ENCODE measurements at regions not wholly inside any gene's neighbourhood (a gene's known extent, or its start where the extent isn't known, plus 50 kb on each side); places are given as distances from the start of the nearest gene placed in this dataset.

DNA sequence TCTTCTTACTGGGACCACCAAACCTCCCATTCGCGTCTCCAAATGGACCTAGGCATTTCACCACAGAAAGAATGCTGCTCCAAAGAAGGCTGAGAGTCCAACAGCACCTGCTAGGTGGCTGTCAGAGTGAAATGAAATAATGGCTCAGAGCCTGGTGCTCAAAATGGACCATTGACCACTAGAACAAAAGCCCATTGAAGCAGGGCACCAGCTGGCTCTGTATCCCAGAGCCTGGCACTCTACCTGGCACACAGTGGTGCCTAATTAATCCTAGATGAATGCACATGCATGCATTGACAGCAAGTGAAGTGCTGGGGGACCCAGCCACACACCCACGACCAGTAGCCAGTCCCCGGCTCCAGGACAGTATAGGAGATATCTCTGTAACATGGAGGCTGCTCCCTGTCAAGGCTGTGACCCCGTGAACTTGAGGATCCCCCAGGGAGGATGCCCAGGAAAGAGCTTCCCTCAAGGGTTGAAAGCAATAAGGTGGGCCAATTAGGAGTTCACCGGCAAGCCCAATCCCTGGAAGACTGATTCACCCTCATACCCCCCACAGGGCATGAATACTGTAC, 261.3 kb downstream of the TNS1 start:
- CTCF ChIA-PET (ENCODE audit: low intra/inter-chr PET ratio, low total read pairs) = no interaction called here
- in situ Hi-C loops (cut with HindIII; ENCODE audit: extremely low pct_ligation_motif_present, low pct_unique_long_range_greater_than_20kb) = no loop called here
- Histone ChIP-seq H3K36me3 (replicated peaks in 1 of 2; ENCODE audit: control insufficient read depth in 1 of 2, insufficient read depth in 2 of 2, low read length in 2 of 2) (no peaks in the 10 kb centered on the region), H3K79me2 (ENCODE audit: insufficient read depth, low read length) (no peaks in the 10 kb centered on the region), H3K27ac (ENCODE audit: extremely low read length, insufficient read depth, low read length) (no peak overlapping the region), H3K4me2 (ENCODE audit: low read depth, low read length) (no peak overlapping the region), H3K27me3 (ENCODE audit: control insufficient read depth in 1 of 2, insufficient read depth in 2 of 2, low read length in 2 of 2) (peaks cover 0 to 18% of the 10 kb centered on the region in 2 experiments; a peak in 2 of 5 replicates), H3K9ac (ENCODE audit: insufficient read depth, low read depth, low read length) (no peak overlapping the region), H2AFZ (ENCODE audit: low read length) (no peak overlapping the region), H4K20me1 (ENCODE audit: insufficient read depth, low read length) (peaks cover 3% of the 10 kb centered on the region; the same call in 1 of the 2 replicates), H3K9me3 (ENCODE audit: low read length) (no peaks in the 10 kb centered on the region), H3K4me3 (replicated peaks in 1 of 3; ENCODE audit: insufficient read depth in 1 of 3, low read depth in 2 of 3, low read length in 3 of 3) (no peak overlapping the region), H3K4me1 (ENCODE audit: insufficient read depth, low read length) (no peaks in the 10 kb centered on the region)
- 31% methylated on average over 5 of the region's 6 CpGs for WGBS (ENCODE audit: low lambda C conversion rate)
- BruUV-seq (replicated peaks) = no TSS peak
- FAIRE-seq (no peak), DNase-seq (ENCODE audit: low spot score) (no peak), ATAC-seq (no peak)
- TF ChIP-seq KMT2A (CRISPR knock-in tag; IDR thresholded peaks at IDR 0.05) = no peak
- intact Hi-C loops (cut with micrococcal nuclease; ENCODE audit: unreplicated experiment) = no loop called here
- POLR2A ChIA-PET = no interaction called here

DNA sequence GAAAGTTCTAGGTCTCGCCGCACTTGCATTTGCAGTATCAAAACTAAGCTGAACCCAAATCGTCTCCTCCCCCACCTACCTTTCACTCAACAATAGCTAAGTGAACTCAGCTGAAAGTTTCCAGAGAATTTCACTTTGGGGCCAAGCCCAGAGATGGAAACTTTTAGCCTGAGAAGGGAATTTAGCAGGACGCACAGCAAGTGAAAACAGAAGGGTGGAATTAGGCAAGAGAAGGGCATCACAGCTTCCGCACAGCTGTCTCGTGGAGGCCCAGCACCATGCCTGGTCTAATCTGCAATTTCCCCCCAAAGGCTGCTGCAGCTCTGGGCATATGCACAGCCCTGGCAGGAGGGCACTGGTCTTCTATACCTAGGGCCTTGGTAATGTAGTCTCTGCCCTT, 262.0 kb downstream of the TNS1 start:
- ChIA-PET POLR2A (no interaction called here), CTCF (ENCODE audit: low intra/inter-chr PET ratio, low total read pairs) (no interaction called here)
- H3K4me2 ChIP-seq (ENCODE audit: low read depth, low read length) = no peak overlapping the region
- no peaks in the 10 kb centered on the region for H3K79me2 ChIP-seq (ENCODE audit: insufficient read depth, low read length)
- no peak overlapping the region for H2AFZ ChIP-seq (ENCODE audit: low read length)
- H3K4me3 ChIP-seq (replicated peaks in 1 of 3; ENCODE audit: insufficient read depth in 1 of 3, low read depth in 2 of 3, low read length in 3 of 3) = no peak overlapping the region
- intact Hi-C loops (cut with micrococcal nuclease; ENCODE audit: unreplicated experiment) = no loop called here
- 47% methylated on average over 6 of the region's 6 CpGs for WGBS (ENCODE audit: low lambda C conversion rate)
- TF ChIP-seq, protein P1, sequence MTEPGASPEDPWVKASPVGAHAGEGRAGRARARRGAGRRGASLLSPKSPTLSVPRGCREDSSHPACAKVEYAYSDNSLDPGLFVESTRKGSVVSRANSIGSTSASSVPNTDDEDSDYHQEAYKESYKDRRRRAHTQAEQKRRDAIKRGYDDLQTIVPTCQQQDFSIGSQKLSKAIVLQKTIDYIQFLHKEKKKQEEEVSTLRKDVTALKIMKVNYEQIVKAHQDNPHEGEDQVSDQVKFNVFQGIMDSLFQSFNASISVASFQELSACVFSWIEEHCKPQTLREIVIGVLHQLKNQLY (CRISPR knock-in tag; IDR thresholded peaks at IDR 0.05) = no peak
- TF ChIP-seq ZNF709 (CRISPR knock-in tag; IDR thresholded peaks at IDR 0.05) (no peak), CAMTA2 (CRISPR knock-in tag; IDR thresholded peaks at IDR 0.05; ENCODE audit: borderline replicate concordance) (no peak), KLF16 (CRISPR knock-in tag; IDR thresholded peaks at IDR 0.05) (no peak), PHF20 (CRISPR knock-in tag; IDR thresholded peaks at IDR 0.05) (no peak)
- TF ChIP-seq, protein P2, sequence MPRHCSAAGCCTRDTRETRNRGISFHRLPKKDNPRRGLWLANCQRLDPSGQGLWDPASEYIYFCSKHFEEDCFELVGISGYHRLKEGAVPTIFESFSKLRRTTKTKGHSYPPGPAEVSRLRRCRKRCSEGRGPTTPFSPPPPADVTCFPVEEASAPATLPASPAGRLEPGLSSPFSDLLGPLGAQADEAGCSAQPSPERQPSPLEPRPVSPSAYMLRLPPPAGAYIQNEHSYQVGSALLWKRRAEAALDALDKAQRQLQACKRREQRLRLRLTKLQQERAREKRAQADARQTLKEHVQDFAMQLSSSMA (CRISPR knock-in tag; IDR thresholded peaks at IDR 0.05) = no peak
- TF ChIP-seq, protein P3, sequence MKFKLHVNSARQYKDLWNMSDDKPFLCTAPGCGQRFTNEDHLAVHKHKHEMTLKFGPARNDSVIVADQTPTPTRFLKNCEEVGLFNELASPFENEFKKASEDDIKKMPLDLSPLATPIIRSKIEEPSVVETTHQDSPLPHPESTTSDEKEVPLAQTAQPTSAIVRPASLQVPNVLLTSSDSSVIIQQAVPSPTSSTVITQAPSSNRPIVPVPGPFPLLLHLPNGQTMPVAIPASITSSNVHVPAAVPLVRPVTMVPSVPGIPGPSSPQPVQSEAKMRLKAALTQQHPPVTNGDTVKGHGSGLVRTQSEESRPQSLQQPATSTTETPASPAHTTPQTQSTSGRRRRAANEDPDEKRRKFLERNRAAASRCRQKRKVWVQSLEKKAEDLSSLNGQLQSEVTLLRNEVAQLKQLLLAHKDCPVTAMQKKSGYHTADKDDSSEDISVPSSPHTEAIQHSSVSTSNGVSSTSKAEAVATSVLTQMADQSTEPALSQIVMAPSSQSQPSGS (CRISPR knock-in tag; IDR thresholded peaks at IDR 0.05) = no peak
- TF ChIP-seq, protein P4, sequence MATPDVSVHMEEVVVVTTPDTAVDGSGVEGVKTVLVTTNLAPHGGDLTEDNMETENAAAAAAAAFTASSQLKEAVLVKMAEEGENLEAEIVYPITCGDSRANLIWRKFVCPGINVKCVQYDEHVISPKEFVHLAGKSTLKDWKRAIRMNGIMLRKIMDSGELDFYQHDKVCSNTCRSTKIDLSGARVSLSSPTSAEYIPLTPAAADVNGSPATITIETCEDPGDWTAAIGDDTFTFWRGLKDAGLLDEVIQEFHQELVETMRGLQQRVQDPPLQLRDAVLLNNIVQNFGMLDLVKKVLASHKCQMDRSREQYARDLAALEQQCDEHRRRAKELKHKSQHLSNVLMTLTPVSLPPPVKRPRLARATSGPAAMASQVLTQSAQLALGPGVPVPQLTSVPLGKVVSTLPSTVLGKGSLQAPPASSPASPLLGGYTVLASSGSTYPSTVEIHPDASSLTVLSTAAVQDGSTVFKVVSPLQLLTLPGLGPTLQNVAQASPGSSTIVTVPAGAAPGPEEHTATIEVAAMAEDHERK (CRISPR knock-in tag; IDR thresholded peaks at IDR 0.05; ENCODE audit: low read depth) = no peak
- in situ Hi-C loops (cut with HindIII; ENCODE audit: extremely low pct_ligation_motif_present, low pct_unique_long_range_greater_than_20kb) = no loop called here
- no peaks in the 10 kb centered on the region for H3K4me1 ChIP-seq (ENCODE audit: insufficient read depth, low read length)
- DNase-seq (ENCODE audit: low spot score) (no peak), ATAC-seq (no peak), FAIRE-seq (no peak)
- no TSS peak for BruUV-seq (replicated peaks)
- H3K27ac ChIP-seq (ENCODE audit: extremely low read length, insufficient read depth, low read length) = no peak overlapping the region
- peaks cover 0 to 18% of the 10 kb centered on the region in 2 experiments; a peak in 3 of 5 replicates for H3K27me3 ChIP-seq (ENCODE audit: control insufficient read depth in 1 of 2, insufficient read depth in 2 of 2, low read length in 2 of 2)
- H3K36me3 ChIP-seq (replicated peaks in 1 of 2; ENCODE audit: control insufficient read depth in 1 of 2, insufficient read depth in 2 of 2, low read length in 2 of 2) = no peaks in the 10 kb centered on the region
- no peaks in the 10 kb centered on the region for H3K9me3 ChIP-seq (ENCODE audit: low read length)
- H4K20me1 ChIP-seq (ENCODE audit: insufficient read depth, low read length) = peaks cover 3% of the 10 kb centered on the region; the same call in 1 of the 2 replicates
- no peak overlapping the region for H3K9ac ChIP-seq (ENCODE audit: insufficient read depth, low read depth, low read length)
